Suprapubic skin (tissue), 4 donors: ENCODE measurements at regions not wholly inside any gene's neighbourhood (a gene's known extent, or its start where the extent isn't known, plus 50 kb on each side); places are given as distances from the start of the nearest gene placed in this dataset.

ENCODE experiments used
- DNase-seq, 2 donors: peaks; one replicate each; pipeline ENCODE4 v3.0.0-alpha.2; 2019; ENCODE audit warnings: low spot score in 2 of 2
- H3K27ac ChIP-seq: fragments of 200-600 bp; sonication (generic); one replicate; pipeline ENCODE4 v1.5.1; 2019
- H3K27me3 ChIP-seq: fragments of 200-600 bp; sonication (generic); one replicate; pipeline ENCODE4 v1.5.1; 2019
- H3K36me3 ChIP-seq: fragments of 200-600 bp; sonication (generic); one replicate; pipeline ENCODE4 v1.5.1; 2019
- H3K4me1 ChIP-seq: fragments of 200-600 bp; sonication (generic); one replicate; pipeline ENCODE4 v1.5.1; 2019
- H3K4me3 ChIP-seq: fragments of 200-600 bp; sonication (generic); one replicate; pipeline ENCODE4 v1.5.1; 2019; ENCODE audit warnings: mild to moderate bottlenecking
- H3K9me3 ChIP-seq: fragments of 200-600 bp; sonication (generic); one replicate; pipeline ENCODE4 v1.5.1; 2019
- EP300 ChIP-seq: sonication (generic); formaldehyde crosslinking; IDR thresholded peaks from one replicate; pipeline ENCODE4 v1.6.1; 2017; ENCODE audit warnings: antibody characterized with exemption
- POLR2A ChIP-seq, 2 donors: fragments of 450-650 bp; IDR thresholded peaks; one replicate each; pipeline ENCODE4 v1.6.1; 2017; ENCODE audit warnings: antibody characterized with exemption in 2 of 2, mild to moderate bottlenecking in 2 of 2, moderate library complexity in 2 of 2
- POLR2AphosphoS5 ChIP-seq, 3 donors: sonication (generic); formaldehyde crosslinking; IDR thresholded peaks; one replicate each; pipeline ENCODE4 v1.6.1; 2017; ENCODE audit warnings: antibody characterized with exemption in 3 of 3
- WGBS: methylation state at CpG from one replicate; pipeline ENCODE4 v1.1.5; 2018; 5-methylcytosine and 5-hydroxymethylcytosine counted together
- TF ChIP-seq, protein P1 (sequence below), 2 donors: fragments of 200-600 bp in 1 of 2; fragments of 450-650 bp in 1 of 2; sonication (generic) in 1 of 2; IDR thresholded peaks; one replicate each; pipeline ENCODE4 v1.5.1; 2016 to 2019; ENCODE audit warnings: antibody characterized with exemption in 2 of 2, mild to moderate bottlenecking in 1 of 2, moderate library complexity in 1 of 2

DNA sequence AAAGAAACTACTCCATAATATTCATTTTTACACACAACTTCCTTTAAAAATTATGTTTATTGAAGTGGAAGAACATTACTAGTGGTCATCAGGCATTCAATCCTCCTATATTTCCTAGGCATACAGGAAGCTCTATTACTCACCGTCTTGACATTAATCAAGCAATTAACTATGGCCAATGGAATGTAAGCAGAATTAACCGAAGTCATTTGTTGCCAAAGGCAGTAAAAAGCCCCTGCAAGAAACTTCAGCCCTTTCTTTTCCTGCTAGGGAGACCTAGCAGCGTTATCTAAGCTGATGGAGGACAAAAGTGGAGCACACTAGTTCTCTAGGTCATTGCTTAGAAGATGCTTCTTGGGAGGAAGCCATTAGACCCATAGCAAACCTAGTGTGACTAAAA lies 399.6 kb downstream of the KCNH5 start:
- no peak overlapping the region for H3K4me3 ChIP-seq
- H3K27me3 ChIP-seq, result no peaks in the 10 kb centered on the region
- no peaks in the 10 kb centered on the region for H3K36me3 ChIP-seq
- TF ChIP-seq, protein P1, sequence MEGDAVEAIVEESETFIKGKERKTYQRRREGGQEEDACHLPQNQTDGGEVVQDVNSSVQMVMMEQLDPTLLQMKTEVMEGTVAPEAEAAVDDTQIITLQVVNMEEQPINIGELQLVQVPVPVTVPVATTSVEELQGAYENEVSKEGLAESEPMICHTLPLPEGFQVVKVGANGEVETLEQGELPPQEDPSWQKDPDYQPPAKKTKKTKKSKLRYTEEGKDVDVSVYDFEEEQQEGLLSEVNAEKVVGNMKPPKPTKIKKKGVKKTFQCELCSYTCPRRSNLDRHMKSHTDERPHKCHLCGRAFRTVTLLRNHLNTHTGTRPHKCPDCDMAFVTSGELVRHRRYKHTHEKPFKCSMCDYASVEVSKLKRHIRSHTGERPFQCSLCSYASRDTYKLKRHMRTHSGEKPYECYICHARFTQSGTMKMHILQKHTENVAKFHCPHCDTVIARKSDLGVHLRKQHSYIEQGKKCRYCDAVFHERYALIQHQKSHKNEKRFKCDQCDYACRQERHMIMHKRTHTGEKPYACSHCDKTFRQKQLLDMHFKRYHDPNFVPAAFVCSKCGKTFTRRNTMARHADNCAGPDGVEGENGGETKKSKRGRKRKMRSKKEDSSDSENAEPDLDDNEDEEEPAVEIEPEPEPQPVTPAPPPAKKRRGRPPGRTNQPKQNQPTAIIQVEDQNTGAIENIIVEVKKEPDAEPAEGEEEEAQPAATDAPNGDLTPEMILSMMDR (IDR thresholded peaks at IDR 0.05), result no peak
- no peak for TF ChIP-seq POLR2A (IDR thresholded peaks at IDR 0.05)
- no peak for TF ChIP-seq EP300
- TF ChIP-seq POLR2AphosphoS5 (IDR thresholded peaks at IDR 0.05), result no peak
- no peaks in the 10 kb centered on the region for H3K9me3 ChIP-seq
- no peaks in the 10 kb centered on the region for H3K4me1 ChIP-seq
- DNase-seq, result no peak
- H3K27ac ChIP-seq, result no peak overlapping the region
- 28% methylated on average over 3 of the region's 3 CpGs for WGBS
